ENCODE measurements at regions not wholly inside any gene's neighbourhood (a gene's known extent, or its start where the extent isn't known, plus 50 kb on each side); places are given as distances from the start of the nearest gene placed in this dataset.

DNA sequence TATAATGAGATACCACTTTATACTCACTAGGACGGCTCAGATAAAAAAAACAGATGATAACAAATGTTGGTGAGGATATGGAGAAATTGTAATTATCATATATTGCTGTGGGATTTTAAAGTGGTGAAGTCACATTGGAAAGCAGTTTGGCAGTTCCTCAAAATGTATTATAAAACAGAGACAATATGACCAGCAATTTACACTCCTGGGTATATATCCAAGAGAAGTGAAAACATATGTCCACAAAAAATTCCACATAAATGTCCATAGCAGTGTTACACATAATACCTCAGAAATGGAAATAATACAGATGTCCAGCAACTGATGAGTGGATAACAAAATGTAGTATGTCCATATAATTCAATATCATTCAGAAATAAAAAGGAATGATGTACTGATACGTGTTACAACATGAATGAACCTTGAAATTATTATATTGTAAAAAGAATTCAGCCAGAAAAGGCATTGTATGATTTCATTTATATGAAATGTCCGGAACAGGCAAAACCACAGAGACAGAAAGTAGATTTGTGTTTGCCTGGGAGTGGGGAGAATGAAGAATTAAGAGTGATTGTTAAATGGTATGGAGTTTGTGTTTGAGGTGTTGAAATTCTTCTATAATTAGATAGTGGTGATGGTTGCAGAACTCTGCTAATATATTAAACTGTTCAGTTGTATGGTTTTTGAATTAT lies 220.9 kb downstream of the SLC7A11 start:
- Histone ChIP-seq H3K4me3 (ENCODE audit: low read length in 2 of 2) (no peak overlapping the region), H3K36me3 (ENCODE audit: control insufficient read depth in 1 of 2, insufficient read depth in 2 of 2, low read length in 1 of 2) (no peaks in the 10 kb centered on the region), H3K9me3 (ENCODE audit: control insufficient read depth, low read length) (peaks cover 3% of the 10 kb centered on the region), H3K4me1 (ENCODE audit: control insufficient read depth in 1 of 2, insufficient read depth in 2 of 2, low read length in 2 of 2) (no peaks in the 10 kb centered on the region), H3K27ac (ENCODE audit: low read depth in 1 of 2, low read length in 2 of 2) (no peak overlapping the region), H3K27me3 (ENCODE audit: control insufficient read depth in 1 of 2, insufficient read depth in 2 of 2, low read length in 1 of 2) (no peaks in the 10 kb centered on the region)
- no peak for ATAC-seq (ENCODE audit: low FRiP score)
- DNase-seq = no peak
- intact Hi-C loops (cut with DNase I) = no loop called here
- WGBS, 2 donors = 45 to 46% methylated on average over 3 of the region's 3 CpGs

DNA sequence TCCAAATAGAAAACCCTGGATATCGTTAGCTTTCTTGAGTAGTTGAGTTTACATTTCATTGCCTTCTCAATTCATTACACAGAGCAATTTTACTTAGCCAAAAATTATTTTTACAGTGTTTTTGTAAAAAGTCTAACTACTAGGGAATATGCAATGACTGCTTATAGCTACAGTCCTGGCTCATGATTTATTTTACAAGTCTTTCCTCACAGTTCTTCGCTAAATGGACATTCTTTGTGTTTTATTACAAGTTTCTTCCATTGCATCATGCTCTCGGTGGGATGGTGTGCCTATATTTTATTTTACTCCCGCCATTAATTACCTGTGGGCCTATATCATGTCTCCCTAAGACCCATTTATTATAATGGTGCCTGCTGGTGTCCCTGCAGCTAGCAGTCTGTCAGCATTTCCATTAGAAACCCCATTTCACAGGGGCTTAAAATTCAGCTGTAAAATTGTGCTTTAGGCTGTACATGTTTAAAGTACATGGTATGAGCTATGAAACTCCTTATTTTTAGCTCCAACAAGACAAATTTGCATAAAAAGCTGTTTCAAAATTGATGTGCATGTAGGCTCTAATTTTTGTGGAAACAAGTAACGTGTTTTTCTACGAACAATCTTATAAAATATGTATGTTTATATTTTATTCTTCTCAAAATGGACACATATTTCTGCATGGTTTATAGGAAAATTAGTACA lies 227.4 kb downstream of the SLC7A11 start:
- DNase-seq (no peak), ATAC-seq (ENCODE audit: low FRiP score) (no peak)
- H3K4me3 ChIP-seq (ENCODE audit: low read length in 2 of 2) = no peak overlapping the region
- no peaks in the 10 kb centered on the region for H3K36me3 ChIP-seq (ENCODE audit: control insufficient read depth in 1 of 2, insufficient read depth in 2 of 2, low read length in 1 of 2)
- H3K27ac ChIP-seq (ENCODE audit: low read depth in 1 of 2, low read length in 2 of 2) = no peak overlapping the region
- H3K9me3 ChIP-seq (ENCODE audit: control insufficient read depth, low read length) = peaks cover 1% of the 10 kb centered on the region
- WGBS, 2 donors = 29 to 35% methylated on average over 6 of the region's 6 CpGs
- H3K4me1 ChIP-seq (ENCODE audit: control insufficient read depth in 1 of 2, insufficient read depth in 2 of 2, low read length in 2 of 2) = peaks cover 0 to 2% of the 10 kb centered on the region in 2 donors
- H3K27me3 ChIP-seq (ENCODE audit: control insufficient read depth in 1 of 2, insufficient read depth in 2 of 2, low read length in 1 of 2) = no peaks in the 10 kb centered on the region
- intact Hi-C loops (cut with DNase I) = no loop called here

DNA sequence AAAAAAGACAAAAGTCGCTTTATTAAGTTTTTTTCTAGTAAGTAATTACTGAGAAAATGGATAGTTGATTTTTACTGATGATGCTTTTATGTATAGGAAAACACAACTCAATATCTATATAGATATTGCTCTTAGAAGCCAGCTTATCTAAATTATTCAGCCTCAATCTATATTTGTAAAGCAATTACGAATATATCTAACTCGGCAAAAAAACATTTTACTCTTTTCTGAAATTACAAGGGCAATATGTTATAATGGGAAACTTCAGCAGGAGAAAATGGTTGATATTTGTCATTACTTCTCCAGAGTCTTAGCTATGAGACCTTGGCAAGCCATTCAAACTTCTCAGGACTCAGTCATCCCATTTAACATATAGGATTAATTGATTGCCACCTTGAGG lies 228.5 kb downstream of the SLC7A11 start:
- intact Hi-C loops (cut with DNase I) = no loop called here
- no peaks in the 10 kb centered on the region for H3K27me3 ChIP-seq (ENCODE audit: control insufficient read depth in 1 of 2, insufficient read depth in 2 of 2, low read length in 1 of 2)
- no peak overlapping the region for H3K4me3 ChIP-seq (ENCODE audit: low read length in 2 of 2)
- WGBS, 2 donors = 77% methylated on average over 3 of the region's 3 CpGs
- H3K27ac ChIP-seq (ENCODE audit: low read depth in 1 of 2, low read length in 2 of 2) = no peak overlapping the region
- DNase-seq (no peak), ATAC-seq (ENCODE audit: low FRiP score) (no peak)
- H3K4me1 ChIP-seq (ENCODE audit: control insufficient read depth in 1 of 2, insufficient read depth in 2 of 2, low read length in 2 of 2) = peaks cover 0 to 2% of the 10 kb centered on the region in 2 donors
- H3K9me3 ChIP-seq (ENCODE audit: control insufficient read depth, low read length) = peaks cover under 1% of the 10 kb centered on the region
- H3K36me3 ChIP-seq (ENCODE audit: control insufficient read depth in 1 of 2, insufficient read depth in 2 of 2, low read length in 1 of 2) = no peaks in the 10 kb centered on the region

- no peak overlapping the region for H3K27ac ChIP-seq (ENCODE audit: low read depth in 1 of 2, low read length in 2 of 2)
- no peak for ATAC-seq (ENCODE audit: low FRiP score)
- H3K36me3 ChIP-seq (ENCODE audit: control insufficient read depth in 1 of 2, insufficient read depth in 2 of 2, low read length in 1 of 2) = no peaks in the 10 kb centered on the region
- H3K27me3 ChIP-seq (ENCODE audit: control insufficient read depth in 1 of 2, insufficient read depth in 2 of 2, low read length in 1 of 2) = no peaks in the 10 kb centered on the region
- H3K4me1 ChIP-seq (ENCODE audit: control insufficient read depth in 1 of 2, insufficient read depth in 2 of 2, low read length in 2 of 2) = peaks cover 0 to 2% of the 10 kb centered on the region in 2 donors
- H3K9me3 ChIP-seq (ENCODE audit: control insufficient read depth, low read length) = no peaks in the 10 kb centered on the region
- intact Hi-C loops (cut with DNase I) = no loop called here
- no peak overlapping the region for H3K4me3 ChIP-seq (ENCODE audit: low read length in 2 of 2)
- DNase-seq = no peak
These were observed 231.5 kb downstream of the SLC7A11 start for GRCh38 chr4:138010639-138011038.

- Histone ChIP-seq H3K27ac (ENCODE audit: low read depth in 1 of 2, low read length in 2 of 2) (no peak overlapping the region), H3K4me3 (ENCODE audit: low read length in 2 of 2) (no peak overlapping the region), H3K9me3 (ENCODE audit: control insufficient read depth, low read length) (no peaks in the 10 kb centered on the region), H3K4me1 (ENCODE audit: control insufficient read depth in 1 of 2, insufficient read depth in 2 of 2, low read length in 2 of 2) (no peaks in the 10 kb centered on the region), H3K36me3 (ENCODE audit: control insufficient read depth in 1 of 2, insufficient read depth in 2 of 2, low read length in 1 of 2) (no peaks in the 10 kb centered on the region), H3K27me3 (ENCODE audit: control insufficient read depth in 1 of 2, insufficient read depth in 2 of 2, low read length in 1 of 2) (no peaks in the 10 kb centered on the region)
- WGBS, 2 donors = 47 to 59% methylated on average over 1 of the region's 1 CpG
- DNase-seq (no peak), ATAC-seq (ENCODE audit: low FRiP score) (no peak)
- intact Hi-C loops (cut with DNase I) = no loop called here
These were observed 234.6 kb downstream of the SLC7A11 start for GRCh38 chr4:138007572-138007971.

GRCh38 chr4:138005486-138005885 lies 236.7 kb downstream of the SLC7A11 start:
- Histone ChIP-seq H3K27me3 (ENCODE audit: control insufficient read depth in 1 of 2, insufficient read depth in 2 of 2, low read length in 1 of 2) (no peaks in the 10 kb centered on the region), H3K4me1 (ENCODE audit: control insufficient read depth in 1 of 2, insufficient read depth in 2 of 2, low read length in 2 of 2) (no peaks in the 10 kb centered on the region), H3K9me3 (ENCODE audit: control insufficient read depth, low read length) (no peaks in the 10 kb centered on the region), H3K36me3 (ENCODE audit: control insufficient read depth in 1 of 2, insufficient read depth in 2 of 2, low read length in 1 of 2) (no peaks in the 10 kb centered on the region), H3K4me3 (ENCODE audit: low read length in 2 of 2) (no peak overlapping the region), H3K27ac (ENCODE audit: low read depth in 1 of 2, low read length in 2 of 2) (no peak overlapping the region)
- intact Hi-C loops (cut with DNase I) = no loop called here
- DNase-seq = no peak
- WGBS, 2 donors = 55 to 58% methylated on average over 1 of the region's 1 CpG
- ATAC-seq (ENCODE audit: low FRiP score) = no peak

DNA sequence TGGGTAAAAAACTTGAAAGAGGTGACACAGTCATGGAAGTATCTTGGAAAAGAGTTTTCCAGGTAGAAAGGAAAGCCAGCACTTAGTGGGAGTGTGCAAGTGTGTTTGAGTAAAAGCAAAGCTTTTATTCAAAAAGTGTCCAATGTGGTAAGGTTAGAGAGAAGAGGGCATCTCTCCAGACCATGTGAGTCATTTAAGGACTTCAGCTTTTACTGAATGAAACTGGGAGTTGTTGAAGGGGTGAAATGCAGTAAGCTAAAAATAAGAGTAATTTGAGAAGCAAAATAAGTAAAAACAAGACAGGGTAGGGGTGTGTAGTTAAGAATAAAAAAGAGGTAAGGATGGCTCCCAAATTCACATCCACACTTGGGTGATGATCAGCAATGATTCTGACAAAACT lies 238.9 kb downstream of the SLC7A11 start:
- ATAC-seq (ENCODE audit: low FRiP score) = no peak
- Histone ChIP-seq H3K9me3 (ENCODE audit: control insufficient read depth, low read length) (no peaks in the 10 kb centered on the region), H3K4me1 (ENCODE audit: control insufficient read depth in 1 of 2, insufficient read depth in 2 of 2, low read length in 2 of 2) (no peaks in the 10 kb centered on the region), H3K27me3 (ENCODE audit: control insufficient read depth in 1 of 2, insufficient read depth in 2 of 2, low read length in 1 of 2) (no peaks in the 10 kb centered on the region), H3K36me3 (ENCODE audit: control insufficient read depth in 1 of 2, insufficient read depth in 2 of 2, low read length in 1 of 2) (no peaks in the 10 kb centered on the region), H3K4me3 (ENCODE audit: low read length in 2 of 2) (no peak overlapping the region), H3K27ac (ENCODE audit: low read depth in 1 of 2, low read length in 2 of 2) (no peak overlapping the region)
- intact Hi-C loops (cut with DNase I) = no loop called here
- DNase-seq = no peak

DNA sequence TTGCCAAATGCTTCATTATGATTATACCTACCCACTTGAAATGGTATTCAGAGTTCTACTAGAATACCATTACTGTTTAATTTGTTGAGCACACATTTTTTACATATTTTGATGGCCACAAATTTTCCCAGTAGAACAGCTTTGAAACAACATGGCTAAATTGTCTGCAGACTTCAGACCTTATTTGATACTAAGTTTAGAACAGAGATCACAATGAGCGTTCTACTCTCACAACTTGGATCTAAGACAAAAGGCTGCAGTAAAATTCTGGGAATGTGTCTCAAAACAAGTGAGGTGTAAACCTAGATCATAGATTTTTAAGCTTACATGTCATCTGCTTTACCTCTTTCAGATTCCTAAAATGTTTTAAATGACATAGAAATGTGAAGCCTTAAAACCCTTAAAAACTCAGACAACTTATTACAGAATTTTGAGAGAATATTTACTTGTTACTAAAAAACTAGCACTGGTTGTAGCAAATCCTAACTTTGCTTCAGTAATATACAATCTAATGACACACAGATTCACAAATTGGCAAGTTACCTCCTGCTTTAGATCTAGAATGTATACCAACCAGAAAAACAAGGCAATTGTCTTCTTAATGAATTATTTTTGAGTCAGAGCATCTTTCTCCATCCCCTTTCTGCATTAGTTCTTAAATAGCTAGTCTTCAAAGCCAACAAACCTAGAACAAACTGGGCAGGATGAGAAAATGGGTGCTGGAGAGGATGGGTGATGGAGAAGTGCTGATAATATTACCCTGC lies 243.3 kb downstream of the SLC7A11 start:
- H3K9me3 ChIP-seq (ENCODE audit: control insufficient read depth, low read length) = no peaks in the 10 kb centered on the region
- WGBS, 2 donors = 7 to 9% methylated on average over 1 of the region's 1 CpG
- H3K27me3 ChIP-seq (ENCODE audit: control insufficient read depth in 1 of 2, insufficient read depth in 2 of 2, low read length in 1 of 2) = no peaks in the 10 kb centered on the region
- DNase-seq = no peak
- intact Hi-C loops (cut with DNase I) = no loop called here
- H3K36me3 ChIP-seq (ENCODE audit: control insufficient read depth in 1 of 2, insufficient read depth in 2 of 2, low read length in 1 of 2) = no peaks in the 10 kb centered on the region
- no peak overlapping the region for H3K4me3 ChIP-seq (ENCODE audit: low read length in 2 of 2)
- H3K27ac ChIP-seq (ENCODE audit: low read depth in 1 of 2, low read length in 2 of 2) = no peak overlapping the region
- no peak for ATAC-seq (ENCODE audit: low FRiP score)
- no peaks in the 10 kb centered on the region for H3K4me1 ChIP-seq (ENCODE audit: control insufficient read depth in 1 of 2, insufficient read depth in 2 of 2, low read length in 2 of 2)

DNA sequence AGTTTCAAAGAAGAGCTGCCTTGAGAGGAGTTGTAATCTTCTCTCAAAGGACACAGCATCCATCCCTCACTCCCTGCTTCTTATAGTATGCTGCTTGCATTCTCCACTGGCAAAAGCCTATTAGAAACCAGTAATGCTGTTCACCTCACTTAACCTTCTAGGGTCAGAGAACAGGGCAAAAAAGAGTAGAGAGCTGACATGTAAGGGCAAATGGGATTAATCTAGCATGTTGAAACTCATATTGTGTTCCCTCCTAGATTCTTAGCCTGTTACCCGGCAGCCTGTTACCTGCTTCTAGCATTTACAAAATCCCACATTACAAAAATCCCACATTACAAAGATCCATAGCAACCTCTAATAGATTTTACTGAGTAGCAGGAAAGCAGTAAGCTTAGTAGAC lies 244.7 kb downstream of the SLC7A11 start:
- ATAC-seq (ENCODE audit: low FRiP score) (no peak), DNase-seq (no peak)
- intact Hi-C loops (cut with DNase I) = no loop called here
- no peaks in the 10 kb centered on the region for H3K9me3 ChIP-seq (ENCODE audit: control insufficient read depth, low read length)
- WGBS, 2 donors = 41 to 43% methylated on average over 1 of the region's 1 CpG
- no peak overlapping the region for H3K27ac ChIP-seq (ENCODE audit: low read depth in 1 of 2, low read length in 2 of 2)
- H3K4me1 ChIP-seq (ENCODE audit: control insufficient read depth in 1 of 2, insufficient read depth in 2 of 2, low read length in 2 of 2) = no peaks in the 10 kb centered on the region
- H3K27me3 ChIP-seq (ENCODE audit: control insufficient read depth in 1 of 2, insufficient read depth in 2 of 2, low read length in 1 of 2) = no peaks in the 10 kb centered on the region
- H3K4me3 ChIP-seq (ENCODE audit: low read length in 2 of 2) = no peak overlapping the region
- no peaks in the 10 kb centered on the region for H3K36me3 ChIP-seq (ENCODE audit: control insufficient read depth in 1 of 2, insufficient read depth in 2 of 2, low read length in 1 of 2)
